Liver (tissue), 3 donors: ENCODE measurements at regions not wholly inside any gene's neighbourhood (a gene's known extent, or its start where the extent isn't known, plus 50 kb on each side); places are given as distances from the start of the nearest gene placed in this dataset.

ENCODE experiments used
- CTCF ChIP-seq: fragments of 150-350 bp; IDR thresholded peaks from 2 replicates; pipeline ENCODE4 v1.5.1; 2017; ENCODE audit warnings: improper control_type of control experiment, low read depth, low read length; ENCODE audit not compliant: missing input control
- JUND ChIP-seq, 2 donors: IDR thresholded peaks; 2 replicates each; pipeline ENCODE4 v1.6.1; 2016; ENCODE audit warnings: antibody characterized with exemption in 2 of 2
- REST ChIP-seq: IDR thresholded peaks from 2 replicates; pipeline ENCODE4 v1.6.1; 2016; ENCODE audit warnings: antibody characterized with exemption, mild to moderate bottlenecking
- ZBTB33 ChIP-seq: IDR thresholded peaks from 2 replicates; pipeline ENCODE4 v1.6.1; 2016; ENCODE audit warnings: antibody characterized with exemption
- donor health status: healthy.
- donor health status: healthy.

- no peak for TF ChIP-seq CTCF
- TF ChIP-seq JUND (IDR thresholded peaks at IDR 0.05) = no peak
- TF ChIP-seq REST = no peak
- no peak for TF ChIP-seq ZBTB33
Measured at GRCh38 chr4:117376692-117377091, 291.3 kb upstream of the TRAM1L1 start.
